ENCODE measurements at regions not wholly inside any gene's neighbourhood (a gene's known extent, or its start where the extent isn't known, plus 50 kb on each side); places are given as distances from the start of the nearest gene placed in this dataset.
A peak's percentile ranks its signal among the peaks of the same experiment; 100 is the strongest.
"Not testable (repeated sequence)": the region's sequence is repeated elsewhere in the genome, so short reads cannot be mapped to it uniquely, and the experiment has no call there.

DNA sequence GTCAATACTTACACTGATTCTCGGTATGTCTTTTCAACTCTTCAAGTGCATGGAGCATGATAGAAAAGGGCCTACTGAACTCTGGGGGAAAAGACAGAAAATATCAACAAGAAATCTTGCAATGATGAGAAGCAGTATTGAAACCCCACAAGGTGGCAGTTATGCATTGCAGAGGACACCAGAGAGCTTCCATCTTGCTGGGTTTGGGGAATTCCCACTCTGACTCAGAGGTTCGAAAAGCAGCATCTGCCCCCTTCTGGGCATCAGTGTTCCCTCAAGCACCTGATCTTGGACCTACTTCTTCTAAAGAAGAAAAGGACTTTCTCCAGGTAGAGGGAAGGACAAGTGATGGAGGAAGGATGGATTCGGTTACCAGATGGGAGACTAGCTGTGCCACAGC, 147.5 kb upstream of the OSBPL11 start:
- H3K4me3 ChIP-seq; H3K9me3 ChIP-seq; H3K27me3 ChIP-seq; DNase-seq; H3K36me3 ChIP-seq; intact Hi-C loops (cut with DNase I); H3K27ac ChIP-seq; H3K4me1 ChIP-seq: not testable (repeated sequence)
- WGBS (ENCODE audit: insufficient coverage, low coverage, low lambda C conversion rate, missing lambda C conversion rate): 42% methylated on average over 2 of the region's 3 CpGs
- TF ChIP-seq, protein P1, sequence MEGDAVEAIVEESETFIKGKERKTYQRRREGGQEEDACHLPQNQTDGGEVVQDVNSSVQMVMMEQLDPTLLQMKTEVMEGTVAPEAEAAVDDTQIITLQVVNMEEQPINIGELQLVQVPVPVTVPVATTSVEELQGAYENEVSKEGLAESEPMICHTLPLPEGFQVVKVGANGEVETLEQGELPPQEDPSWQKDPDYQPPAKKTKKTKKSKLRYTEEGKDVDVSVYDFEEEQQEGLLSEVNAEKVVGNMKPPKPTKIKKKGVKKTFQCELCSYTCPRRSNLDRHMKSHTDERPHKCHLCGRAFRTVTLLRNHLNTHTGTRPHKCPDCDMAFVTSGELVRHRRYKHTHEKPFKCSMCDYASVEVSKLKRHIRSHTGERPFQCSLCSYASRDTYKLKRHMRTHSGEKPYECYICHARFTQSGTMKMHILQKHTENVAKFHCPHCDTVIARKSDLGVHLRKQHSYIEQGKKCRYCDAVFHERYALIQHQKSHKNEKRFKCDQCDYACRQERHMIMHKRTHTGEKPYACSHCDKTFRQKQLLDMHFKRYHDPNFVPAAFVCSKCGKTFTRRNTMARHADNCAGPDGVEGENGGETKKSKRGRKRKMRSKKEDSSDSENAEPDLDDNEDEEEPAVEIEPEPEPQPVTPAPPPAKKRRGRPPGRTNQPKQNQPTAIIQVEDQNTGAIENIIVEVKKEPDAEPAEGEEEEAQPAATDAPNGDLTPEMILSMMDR (IDR thresholded peaks at IDR 0.05): peak in 1 of 4 donors; percentile 14
- peak in 2 of 4 donors; percentile 52 to 54 for ATAC-seq

DNA sequence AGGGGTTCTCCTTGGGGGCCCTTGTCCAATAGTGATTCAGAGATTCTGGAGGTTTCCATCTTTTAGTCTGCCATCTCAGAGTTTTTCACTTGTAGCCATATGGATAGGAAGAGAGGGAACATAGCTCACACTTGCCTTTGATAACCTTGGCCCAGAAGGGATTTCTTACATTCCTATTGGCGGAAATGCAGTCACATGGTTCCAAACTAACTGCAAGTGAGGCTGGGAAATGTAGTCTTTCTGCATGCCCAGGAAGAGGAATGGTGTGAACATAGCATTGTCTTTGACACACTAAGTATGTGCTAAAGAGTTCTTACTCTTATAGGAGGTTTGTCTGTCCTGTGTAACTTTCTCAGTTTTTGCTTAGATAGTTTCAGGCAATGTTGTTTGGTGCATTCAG, 161.8 kb upstream of the OSBPL11 start:
- H3K36me3 ChIP-seq; ATAC-seq; intact Hi-C loops (cut with DNase I); DNase-seq; H3K27me3 ChIP-seq; H3K4me3 ChIP-seq; H3K27ac ChIP-seq; H3K4me1 ChIP-seq; H3K9me3 ChIP-seq: not testable (repeated sequence)
- 40% methylated on average over 1 of the region's 1 CpG for WGBS (ENCODE audit: insufficient coverage, low coverage, low lambda C conversion rate, missing lambda C conversion rate)

DNA sequence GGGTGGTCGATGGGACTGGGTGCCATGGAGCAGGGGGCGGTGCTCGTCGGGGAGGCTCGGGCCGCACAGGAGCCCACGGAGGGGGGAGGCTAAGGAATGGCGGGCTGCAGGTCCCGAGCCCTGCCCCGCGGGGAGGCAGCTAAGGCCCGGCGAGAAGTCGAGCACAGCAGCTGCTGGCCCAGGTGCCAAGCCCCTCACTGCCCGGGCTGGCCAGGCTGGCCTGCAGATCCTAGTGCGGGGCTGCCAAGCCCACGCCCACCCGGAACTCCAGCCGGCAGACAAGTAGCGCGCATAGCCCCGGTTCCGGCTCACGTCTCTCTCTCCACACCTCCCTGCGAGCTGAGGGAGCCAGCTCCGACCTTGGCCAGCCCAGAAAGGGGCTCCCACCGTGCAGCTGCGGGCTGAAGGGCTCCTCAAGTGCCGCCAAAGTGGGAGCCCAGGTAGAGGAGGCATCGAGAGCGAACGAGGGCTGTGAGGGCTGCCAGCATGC, 163.4 kb upstream of the OSBPL11 start:
- not testable (repeated sequence) for H3K9me3 ChIP-seq

DNA sequence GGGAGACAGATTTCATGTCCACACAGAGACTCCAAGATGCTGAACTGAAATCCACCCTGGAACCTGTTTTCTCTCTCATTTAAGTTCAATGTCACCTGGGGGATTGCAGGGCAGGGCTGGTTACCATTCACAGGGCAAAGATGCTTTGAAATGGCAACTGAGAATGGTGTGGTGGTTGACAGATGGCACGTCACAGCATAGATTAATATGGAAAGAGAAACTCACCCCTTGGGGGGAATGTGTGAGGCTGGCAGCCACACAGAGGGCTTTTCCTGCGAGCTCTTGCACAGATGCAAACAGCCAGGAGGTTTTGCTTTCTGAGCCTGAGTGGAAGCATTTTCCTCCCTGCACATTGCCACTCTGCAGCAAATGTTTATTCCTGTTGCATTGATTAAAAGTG, 167.3 kb upstream of the OSBPL11 start:
- intact Hi-C loops (cut with DNase I); H3K27ac ChIP-seq; DNase-seq; ATAC-seq; H3K4me3 ChIP-seq; H3K27me3 ChIP-seq; H3K4me1 ChIP-seq; H3K9me3 ChIP-seq; H3K36me3 ChIP-seq: not testable (repeated sequence)
- WGBS (ENCODE audit: insufficient coverage, low coverage, low lambda C conversion rate, missing lambda C conversion rate): 55% methylated on average over 2 of the region's 2 CpGs

More for the DNA sequence above, 163.4 kb upstream of the OSBPL11 start:
- H3K27me3 ChIP-seq; DNase-seq; H3K27ac ChIP-seq; H3K4me1 ChIP-seq; H3K4me3 ChIP-seq; H3K36me3 ChIP-seq; ATAC-seq; intact Hi-C loops (cut with DNase I): not testable (repeated sequence)
- 96% methylated on average over 5 of the region's 32 CpGs for WGBS (ENCODE audit: insufficient coverage, low coverage, low lambda C conversion rate, missing lambda C conversion rate)

- ATAC-seq (peak in 3 of 4 donors; percentile 21 to 65 (median 46)), DNase-seq (peak; percentile 52 to 63 (median 57))
- H3K4me1 ChIP-seq; H3K27ac ChIP-seq; H3K9me3 ChIP-seq; H3K27me3 ChIP-seq; intact Hi-C loops (cut with DNase I); H3K36me3 ChIP-seq: not testable (repeated sequence)
- no CpG with 5 or more reads among the region's 54 CpGs for WGBS (ENCODE audit: insufficient coverage, low coverage, low lambda C conversion rate, missing lambda C conversion rate)
- TF ChIP-seq, protein P1 (IDR thresholded peaks at IDR 0.05): peak; percentile 59 to 95 (median 65)
- H3K4me3 ChIP-seq: peak overlapping the region; percentile 29 to 50 (median 48)
Observed at GRCh38 chr3:125766285-125766826, 171.1 kb upstream of the OSBPL11 start.

DNA sequence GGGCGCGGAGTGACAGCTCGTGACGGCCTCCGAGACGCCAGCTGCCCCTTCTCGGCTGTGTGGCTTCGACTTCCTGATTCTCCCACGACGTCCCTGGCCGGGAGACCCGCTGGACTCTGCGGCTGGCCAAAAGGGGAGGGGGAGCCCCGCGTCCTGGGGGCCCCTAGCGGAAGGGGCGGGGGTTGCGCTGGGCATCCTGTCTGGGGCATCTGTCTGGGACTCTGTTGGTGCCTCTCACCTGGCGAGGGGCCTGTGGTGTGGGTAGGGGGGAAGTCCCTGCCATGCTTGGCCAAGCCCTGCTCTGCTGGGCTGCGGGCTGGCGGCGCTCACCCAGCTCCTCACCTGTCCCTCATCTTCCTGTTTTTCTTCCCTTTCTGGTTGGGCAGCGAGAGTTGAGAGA, 171.6 kb upstream of the OSBPL11 start:
- DNase-seq; H3K27ac ChIP-seq; H3K27me3 ChIP-seq; H3K36me3 ChIP-seq; ATAC-seq; H3K4me1 ChIP-seq; H3K9me3 ChIP-seq; intact Hi-C loops (cut with DNase I): not testable (repeated sequence)
- H3K4me3 ChIP-seq: peak overlapping the region in 2 of 3 donors; percentile 48 to 50
- 6% methylated on average over 3 of the region's 23 CpGs for WGBS (ENCODE audit: insufficient coverage, low coverage, low lambda C conversion rate, missing lambda C conversion rate)

DNA sequence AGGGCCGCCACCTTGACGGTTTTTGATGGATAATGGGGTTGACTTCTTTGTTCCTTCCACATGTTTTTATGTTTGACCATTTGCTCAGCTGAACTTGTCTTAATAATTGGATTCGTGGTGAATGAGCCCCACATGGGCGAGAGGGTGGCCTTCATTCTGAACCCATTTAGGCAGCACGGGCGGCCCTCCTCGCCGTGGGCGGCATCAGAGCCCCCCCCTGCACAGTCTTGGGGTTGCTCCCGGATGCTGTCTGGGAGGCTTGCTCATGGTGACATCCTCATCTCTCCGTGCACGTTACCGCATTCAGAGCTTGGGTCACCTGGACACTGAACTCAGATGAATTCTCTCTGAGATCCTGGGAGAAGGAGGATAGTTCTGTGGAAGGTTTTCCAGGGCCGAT, 172.3 kb upstream of the OSBPL11 start:
- ATAC-seq (no peak), DNase-seq (no peak)
- no peaks in the 10 kb centered on the region for H3K9me3 ChIP-seq
- no peak overlapping the region for H3K27ac ChIP-seq
- H3K4me3 ChIP-seq: no peak overlapping the region
- TF ChIP-seq POLR2A (IDR thresholded peaks at IDR 0.05): no peak
- TF ChIP-seq, protein P1 (IDR thresholded peaks at IDR 0.05): no peak
- intact Hi-C loops (cut with DNase I): no loop called here
- H3K36me3 ChIP-seq: no peaks in the 10 kb centered on the region
- H3K27me3 ChIP-seq: no peaks in the 10 kb centered on the region
- 100% methylated on average over 1 of the region's 14 CpGs for WGBS (ENCODE audit: insufficient coverage, low coverage, low lambda C conversion rate, missing lambda C conversion rate)
- no peaks in the 10 kb centered on the region for H3K4me1 ChIP-seq

GRCh38 chr3:125768821-125769220, 173.5 kb upstream of the OSBPL11 start:
- H3K27ac ChIP-seq; H3K9me3 ChIP-seq; ATAC-seq; intact Hi-C loops (cut with DNase I); H3K36me3 ChIP-seq; H3K27me3 ChIP-seq; DNase-seq; H3K4me3 ChIP-seq; H3K4me1 ChIP-seq: not testable (repeated sequence)
- WGBS (ENCODE audit: insufficient coverage, low coverage, low lambda C conversion rate, missing lambda C conversion rate): 70% methylated on average over 6 of the region's 7 CpGs

GRCh38 chr3:125771506-125771905, 176.2 kb upstream of the OSBPL11 start:
- H3K4me1 ChIP-seq; H3K27me3 ChIP-seq; DNase-seq; intact Hi-C loops (cut with DNase I); H3K27ac ChIP-seq; ATAC-seq; H3K9me3 ChIP-seq; H3K4me3 ChIP-seq; H3K36me3 ChIP-seq: not testable (repeated sequence)
- WGBS (ENCODE audit: insufficient coverage, low coverage, low lambda C conversion rate, missing lambda C conversion rate): 79% methylated on average over 5 of the region's 13 CpGs

All from right lobe of liver (tissue), 6 donors.